Naive thymus-derived CD8-positive, alpha-beta T cell (primary cell): ENCODE measurements at regions not wholly inside any gene's neighbourhood (a gene's known extent, or its start where the extent isn't known, plus 50 kb on each side); places are given as distances from the start of the nearest gene placed in this dataset.
"Not testable (repeated sequence)": the region's sequence is repeated elsewhere in the genome, so short reads cannot be mapped to it uniquely, and the experiment has no call there.

Experiments used
- ATAC-seq, 2 donors: fragments of 150-1000 bp; cut with Tn5 transposase in 1 of 2; sonication (Bioruptor Pico), chemical (Tn5 transposase) in 1 of 2; 1 replicate in 1 of 2; 2 replicates in 1 of 2; pipeline ENCODE4 v1.10.0; 2021; ENCODE audit warnings: mild to moderate bottlenecking in 2 of 2, moderate library complexity in 2 of 2
- POLR2A ChIA-PET: fragments of 350-600 bp; sonication (Branson Sonifier 250); formaldehyde crosslinking; loops from one replicate; lab custom pipeline; 2021; ENCODE audit warnings: antibody characterized with exemption; lab: Charles Lee
- DNase-seq, 10 donors: peaks; one replicate each; pipeline versions ENCODE4 v3.0.0 to v3.0.0-alpha.2; 2020 to 2022
- H3K27ac Mint-ChIP-seq, 10 donors: one replicate each; pipeline ENCODE4 v1.8.0; 2020 to 2022; ENCODE audit warnings: mild to moderate bottlenecking in 10 of 10, mixed read lengths in 10 of 10, moderate library complexity in 4 of 10, inconsistent platforms in 1 of 10
- H3K27me3 Mint-ChIP-seq, 5 donors: one replicate each; pipeline ENCODE4 v1.8.0; 2021 to 2022; ENCODE audit warnings: mixed read lengths in 5 of 5
- H3K36me3 Mint-ChIP-seq, 3 donors: one replicate each; pipeline ENCODE4 v1.8.0; 2020 to 2022; ENCODE audit warnings: mixed read lengths in 3 of 3, mild to moderate bottlenecking in 2 of 3, inconsistent platforms in 1 of 3
- H3K4me1 Mint-ChIP-seq, 4 donors: one replicate each; pipeline ENCODE4 v1.8.0; 2021 to 2022; ENCODE audit warnings: mixed read lengths in 4 of 4
- H3K4me3 Mint-ChIP-seq, 10 donors: one replicate each; pipeline ENCODE4 v1.8.0; 2020 to 2022; ENCODE audit warnings: mild to moderate bottlenecking in 10 of 10, mixed read lengths in 10 of 10, moderate library complexity in 6 of 10, inconsistent platforms in 1 of 10
- H3K9me3 Mint-ChIP-seq, 9 donors: one replicate each; pipeline ENCODE4 v1.8.0; 2020 to 2022; ENCODE audit warnings: mixed read lengths in 9 of 9, mild to moderate bottlenecking in 3 of 9, inconsistent platforms in 1 of 9, moderate library complexity in 1 of 9

DNA sequence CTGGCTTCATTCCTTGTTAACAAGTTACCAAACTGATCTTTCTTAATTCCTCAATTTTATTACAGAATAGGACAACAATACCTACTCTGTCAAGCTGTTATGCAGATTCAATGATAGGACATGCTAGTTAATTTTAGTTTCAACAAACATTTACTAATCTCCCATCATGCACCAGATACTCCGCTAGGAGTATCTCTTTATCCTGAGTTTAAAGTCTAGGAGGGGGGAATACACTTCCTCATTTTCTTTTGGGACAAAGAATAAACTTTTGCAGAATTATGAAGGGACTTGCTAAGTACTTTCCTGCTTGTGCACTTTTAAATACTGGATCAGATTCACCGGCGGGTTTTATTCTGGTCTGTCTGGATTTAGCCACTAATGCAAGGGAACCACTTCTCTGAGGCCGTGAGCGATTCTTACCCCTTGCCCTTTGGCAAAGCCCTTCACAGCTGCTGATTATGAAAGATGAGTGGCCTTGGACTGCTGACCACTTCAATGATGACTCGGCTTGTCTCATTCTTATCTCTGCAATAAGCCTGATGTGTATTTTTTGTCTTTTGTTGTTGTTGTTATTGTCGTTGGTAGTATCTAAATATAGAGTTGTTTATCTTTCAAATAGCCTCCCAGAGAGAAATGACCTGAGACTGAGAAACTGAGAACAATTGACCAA, 73.9 kb downstream of the RMI1 start:
- H3K9me3 Mint-ChIP-seq = no peaks in the 10 kb centered on the region
- POLR2A ChIA-PET = no interaction called here
- peaks cover 6 to 18% (median 12%) of the 10 kb centered on the region in 5 donors for H3K27me3 Mint-ChIP-seq
- no peak overlapping the region for H3K27ac Mint-ChIP-seq
- ATAC-seq (no peak), DNase-seq (no peak)
- H3K4me3 Mint-ChIP-seq = no peak overlapping the region
- H3K4me1 Mint-ChIP-seq = peaks cover 0 to 3% (median 0%) of the 10 kb centered on the region in 4 donors
- H3K36me3 Mint-ChIP-seq = no peaks in the 10 kb centered on the region

DNA sequence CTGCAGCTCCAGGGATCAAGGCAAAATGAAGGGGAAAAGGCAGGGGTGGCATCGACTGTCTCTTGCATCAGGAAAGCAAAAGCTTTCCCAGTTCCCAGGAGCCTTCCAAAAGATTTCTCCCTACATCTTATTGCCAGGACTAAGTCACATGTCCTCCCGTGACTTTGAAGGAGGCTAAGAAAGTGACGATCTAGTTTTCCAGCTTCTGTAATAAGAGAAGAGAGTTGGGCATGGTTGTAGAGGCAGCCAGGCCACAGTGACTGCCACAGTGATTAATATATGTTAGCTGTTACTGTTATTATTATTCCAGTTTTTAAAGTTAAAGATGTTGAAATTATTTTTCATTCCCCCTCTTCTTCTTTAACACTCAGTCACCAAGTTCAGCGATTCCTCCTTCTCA, 77.1 kb downstream of the RMI1 start:
- H3K4me3 Mint-ChIP-seq = no peak overlapping the region
- H3K9me3 Mint-ChIP-seq = no peaks in the 10 kb centered on the region
- DNase-seq (no peak), ATAC-seq (no peak)
- H3K27ac Mint-ChIP-seq = no peak overlapping the region
- POLR2A ChIA-PET = no interaction called here
- H3K36me3 Mint-ChIP-seq = no peaks in the 10 kb centered on the region
- peaks cover 4 to 18% (median 10%) of the 10 kb centered on the region in 5 donors for H3K27me3 Mint-ChIP-seq
- no peaks in the 10 kb centered on the region for H3K4me1 Mint-ChIP-seq

- Mint-ChIP-seq H3K27ac (no peak overlapping the region), H3K9me3 (no peaks in the 10 kb centered on the region), H3K4me3 (no peak overlapping the region), H3K36me3 (no peaks in the 10 kb centered on the region), H3K27me3 (peaks cover 4 to 18% (median 7%) of the 10 kb centered on the region in 5 donors), H3K4me1 (no peaks in the 10 kb centered on the region)
- DNase-seq (no peak), ATAC-seq (no peak)
- POLR2A ChIA-PET = no interaction called here
Observed at GRCh38 chr9:84059936-84060335, 79.3 kb downstream of the RMI1 start.

DNA sequence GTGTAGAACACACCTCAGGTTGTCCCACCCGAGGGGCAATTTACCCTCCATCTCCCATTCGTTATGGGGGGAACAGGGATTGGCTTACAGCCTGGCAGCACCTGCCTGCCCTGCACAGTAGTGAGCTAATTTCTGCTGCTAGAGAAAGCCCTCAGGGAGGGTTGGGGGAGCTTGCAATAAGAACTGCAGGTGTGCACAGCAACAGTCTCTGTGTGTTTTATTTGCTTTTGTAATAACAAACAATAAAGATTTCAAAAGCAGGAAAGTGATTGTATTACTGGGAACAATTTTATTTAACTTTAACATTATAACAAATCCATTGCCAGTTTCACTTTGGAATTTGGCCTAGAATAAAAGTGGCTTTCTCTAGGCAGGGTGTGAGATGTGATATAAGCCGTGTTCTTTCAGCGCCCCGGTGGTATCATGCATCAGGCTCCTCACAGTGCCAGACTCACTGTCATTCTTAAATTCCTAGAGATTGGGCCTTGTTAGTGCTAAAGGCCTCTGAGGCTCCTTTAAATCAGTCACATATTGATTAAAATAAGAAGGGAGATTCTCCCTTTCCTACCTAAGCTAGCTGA, 81.1 kb downstream of the RMI1 start:
- POLR2A ChIA-PET = no interaction called here
- H3K4me3 Mint-ChIP-seq = no peak overlapping the region
- no peak for ATAC-seq
- no peaks in the 10 kb centered on the region for H3K4me1 Mint-ChIP-seq
- no peaks in the 10 kb centered on the region for H3K36me3 Mint-ChIP-seq
- H3K27me3 Mint-ChIP-seq = peaks cover 6 to 18% (median 12%) of the 10 kb centered on the region in 5 donors
- H3K27ac Mint-ChIP-seq = peak overlapping the region in 1 of 10 donors; percentile 4
- H3K9me3 Mint-ChIP-seq = no peaks in the 10 kb centered on the region
- DNase-seq = no peak

DNA sequence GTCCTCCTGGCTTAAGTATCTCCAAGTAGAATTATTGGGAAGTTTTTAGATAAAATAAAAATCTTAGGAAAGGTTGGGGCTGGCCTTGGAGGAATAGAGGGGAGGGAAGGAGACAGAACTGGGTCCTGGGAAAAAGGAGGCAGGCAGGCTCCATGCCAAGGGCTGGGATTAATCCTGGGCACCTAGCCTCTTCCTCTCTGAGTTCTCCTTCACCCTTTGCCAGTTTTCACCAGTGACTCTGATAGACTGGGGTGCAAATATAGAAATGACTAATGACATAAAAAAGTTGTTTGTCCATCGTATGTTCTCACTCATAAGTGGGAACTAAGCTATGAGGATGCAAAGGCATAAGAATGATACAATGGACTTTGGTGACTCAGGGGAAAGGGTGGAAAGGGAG, 81.9 kb downstream of the RMI1 start:
- Mint-ChIP-seq H3K4me1 (no peaks in the 10 kb centered on the region), H3K27ac (no peak overlapping the region), H3K36me3 (no peaks in the 10 kb centered on the region), H3K9me3 (no peaks in the 10 kb centered on the region), H3K4me3 (no peak overlapping the region), H3K27me3 (peaks cover 4 to 18% (median 12%) of the 10 kb centered on the region in 5 donors)
- DNase-seq = no peak
- ATAC-seq = no peak
- POLR2A ChIA-PET = no interaction called here

DNA sequence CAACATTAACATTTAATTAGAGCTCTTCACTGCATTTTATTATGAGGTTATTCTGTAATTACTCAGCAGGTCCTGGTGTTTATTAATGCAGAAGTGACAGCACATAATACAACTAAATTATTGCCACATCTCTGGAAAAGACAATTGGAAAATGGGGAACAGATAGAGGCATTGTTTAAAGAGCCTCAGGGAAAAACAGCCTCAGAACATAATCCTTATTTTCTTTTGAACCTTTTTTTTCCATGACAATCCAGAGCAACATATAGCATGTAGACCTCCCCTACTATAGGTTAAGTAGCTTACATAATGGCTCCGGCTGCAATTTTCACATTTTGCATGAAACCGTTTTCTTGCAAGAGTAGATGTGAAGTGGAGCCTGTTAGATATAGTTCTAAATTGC, 87.2 kb downstream of the RMI1 start:
- Mint-ChIP-seq H3K4me1 (no peaks in the 10 kb centered on the region), H3K27me3 (peaks cover 0 to 8% (median 0%) of the 10 kb centered on the region in 5 donors), H3K27ac (no peak overlapping the region), H3K36me3 (no peaks in the 10 kb centered on the region), H3K4me3 (no peak overlapping the region), H3K9me3 (no peaks in the 10 kb centered on the region)
- ATAC-seq (no peak), DNase-seq (no peak)
- POLR2A ChIA-PET = no interaction called here

DNA sequence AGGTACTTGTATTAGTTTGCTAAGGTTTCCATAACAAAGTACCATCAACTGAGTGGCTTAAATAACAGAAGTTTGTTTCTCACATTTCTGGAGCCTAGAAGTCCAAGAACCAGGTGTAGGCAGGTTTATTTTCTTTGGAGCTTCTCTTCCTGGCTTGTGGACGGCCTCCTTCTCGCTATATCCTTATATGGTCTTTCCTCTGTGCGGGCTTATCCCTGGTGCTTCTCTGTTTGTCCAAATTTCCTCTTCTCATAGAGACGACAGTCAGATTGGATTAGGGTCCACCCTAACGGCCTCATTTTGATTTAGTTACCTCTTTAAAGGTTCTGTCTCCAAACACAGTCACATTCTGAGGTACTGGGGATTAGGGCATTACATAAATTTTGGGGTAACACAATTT, 88.3 kb downstream of the RMI1 start:
- POLR2A ChIA-PET = no interaction called here

GRCh38 chr9:84070590-84070989, 90.0 kb downstream of the RMI1 start:
- DNase-seq (no peak), ATAC-seq (no peak)
- Mint-ChIP-seq H3K4me3 (no peak overlapping the region), H3K36me3 (no peaks in the 10 kb centered on the region), H3K9me3 (no peaks in the 10 kb centered on the region), H3K27me3 (peaks cover 0 to 8% (median under 1%) of the 10 kb centered on the region in 5 donors), H3K4me1 (no peaks in the 10 kb centered on the region), H3K27ac (no peak overlapping the region)
- POLR2A ChIA-PET = no interaction called here

More for the DNA sequence above, 88.3 kb downstream of the RMI1 start:
- Mint-ChIP-seq H3K27ac (no peak overlapping the region), H3K4me3 (no peak overlapping the region), H3K9me3 (no peaks in the 10 kb centered on the region), H3K27me3 (peaks cover 0 to 8% (median 1%) of the 10 kb centered on the region in 5 donors), H3K36me3 (no peaks in the 10 kb centered on the region), H3K4me1 (no peaks in the 10 kb centered on the region)
- DNase-seq (no peak), ATAC-seq (no peak)

- H3K9me3 Mint-ChIP-seq = peaks cover 0 to 4% (median 0%) of the 10 kb centered on the region in 9 donors
- POLR2A ChIA-PET = no interaction called here
- DNase-seq (no peak), ATAC-seq (no peak)
- peaks cover 3 to 9% (median 7%) of the 10 kb centered on the region in 5 donors for H3K27me3 Mint-ChIP-seq
- no peak overlapping the region for H3K4me3 Mint-ChIP-seq
- H3K4me1 Mint-ChIP-seq = no peaks in the 10 kb centered on the region
- H3K27ac Mint-ChIP-seq = no peak overlapping the region
- no peaks in the 10 kb centered on the region for H3K36me3 Mint-ChIP-seq
Observed at GRCh38 chr9:84072621-84073180, 92.1 kb downstream of the RMI1 start.

DNA sequence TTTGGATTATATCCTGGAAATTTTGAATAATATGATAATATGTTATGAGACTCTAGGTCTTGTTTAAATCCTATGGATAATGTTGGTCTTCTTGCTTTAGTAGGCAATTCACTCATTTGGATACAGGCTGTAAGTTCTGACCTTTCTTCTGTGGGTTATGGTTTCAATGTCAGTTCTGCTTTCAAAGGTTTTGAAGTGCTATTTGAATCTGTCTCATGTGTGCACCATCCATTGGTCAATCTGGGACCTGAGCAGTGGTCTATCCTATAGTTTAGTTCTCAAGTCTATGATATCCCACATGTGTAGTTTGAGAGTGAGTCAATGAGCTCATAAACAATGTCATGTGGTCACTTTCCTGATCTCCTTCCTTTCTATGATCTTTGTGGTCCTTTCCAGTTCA, 94.4 kb downstream of the RMI1 start:
- Mint-ChIP-seq H3K27ac (no peak overlapping the region), H3K4me1 (no peaks in the 10 kb centered on the region), H3K36me3 (no peaks in the 10 kb centered on the region), H3K9me3 (peaks cover 0 to 7% (median 2%) of the 10 kb centered on the region in 9 donors), H3K4me3 (no peak overlapping the region), H3K27me3 (peaks cover 3 to 14% (median 8%) of the 10 kb centered on the region in 5 donors)
- ATAC-seq = no peak
- POLR2A ChIA-PET = no interaction called here
- DNase-seq = no peak

- Mint-ChIP-seq H3K27me3 (peaks cover 3 to 16% (median 8%) of the 10 kb centered on the region in 5 donors), H3K4me3 (no peak overlapping the region), H3K27ac (no peak overlapping the region), H3K4me1 (no peaks in the 10 kb centered on the region), H3K36me3 (no peaks in the 10 kb centered on the region), H3K9me3 (peaks cover 0 to 7% (median 2%) of the 10 kb centered on the region in 9 donors)
- POLR2A ChIA-PET = no interaction called here
- no peak for ATAC-seq
- no peak for DNase-seq
Observed at GRCh38 chr9:84076384-84076783, 95.8 kb downstream of the RMI1 start.

GRCh38 chr9:84077816-84078215, 97.2 kb downstream of the RMI1 start:
- H3K4me3 Mint-ChIP-seq, H3K4me1 Mint-ChIP-seq, POLR2A ChIA-PET, DNase-seq, H3K9me3 Mint-ChIP-seq, ATAC-seq, H3K27ac Mint-ChIP-seq, H3K36me3 Mint-ChIP-seq: not testable (repeated sequence)
- peaks cover 3 to 18% (median 8%) of the 10 kb centered on the region in 5 donors for H3K27me3 Mint-ChIP-seq

DNA sequence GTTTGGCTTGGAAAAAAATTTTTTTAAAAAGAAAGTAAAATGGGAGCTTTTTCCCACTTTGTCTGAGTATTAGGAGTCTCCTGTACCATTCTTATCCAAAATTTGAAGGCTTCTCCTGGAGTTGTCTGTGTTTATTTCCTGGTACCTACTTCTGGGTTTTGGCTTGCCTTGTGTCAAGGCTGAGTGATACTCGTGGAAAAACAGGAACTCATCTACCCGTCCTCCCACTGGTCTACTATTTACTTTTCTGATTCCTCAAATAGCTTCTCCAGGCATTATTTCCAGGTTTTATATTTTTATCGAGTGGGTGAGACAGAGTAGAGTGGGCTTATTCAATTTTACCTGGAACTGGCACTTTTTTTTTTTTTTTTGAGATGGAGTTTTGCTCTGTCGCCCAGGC, 99.4 kb downstream of the RMI1 start:
- no peak overlapping the region for H3K4me3 Mint-ChIP-seq
- POLR2A ChIA-PET = interaction anchor here (0.7 kb wide), 1 partner anchor 10 kb away, joined by 4 read pairs; no protein-coding TSS in a partner anchor
- H3K4me1 Mint-ChIP-seq = no peaks in the 10 kb centered on the region
- H3K27ac Mint-ChIP-seq = no peak overlapping the region
- no peaks in the 10 kb centered on the region for H3K36me3 Mint-ChIP-seq
- peaks cover 0 to 7% (median 2%) of the 10 kb centered on the region in 9 donors for H3K9me3 Mint-ChIP-seq
- ATAC-seq = no peak
- DNase-seq = no peak
- peaks cover 5 to 18% (median 7%) of the 10 kb centered on the region in 5 donors for H3K27me3 Mint-ChIP-seq
